Progenitor cell of endocrine pancreas (in vitro differentiated cells): ENCODE measurements at regions not wholly inside any gene's neighbourhood (a gene's known extent, or its start where the extent isn't known, plus 50 kb on each side); places are given as distances from the start of the nearest gene placed in this dataset.
"Not testable (repeated sequence)": the region's sequence is repeated elsewhere in the genome, so short reads cannot be mapped to it uniquely, and the experiment has no call there.

Source experiments
- DNase-seq: peaks from one replicate; pipeline ENCODE4 v3.0.0; 2021; ENCODE audit warnings: low spot score; ENCODE audit not compliant: unreplicated experiment
- H3K27ac Mint-ChIP-seq: 2 replicates; pipeline ENCODE4 v1.8.0; 2021; ENCODE audit warnings: mild to moderate bottlenecking, moderate library complexity, mixed read lengths
- H3K27me3 Mint-ChIP-seq: 2 replicates; pipeline ENCODE4 v1.8.0; 2021; ENCODE audit warnings: mixed read lengths
- H3K36me3 Mint-ChIP-seq: 2 replicates; pipeline ENCODE4 v1.8.0; 2022; ENCODE audit warnings: mixed read lengths; ENCODE audit not compliant: insufficient read depth
- H3K4me1 Mint-ChIP-seq: 2 replicates; pipeline ENCODE4 v1.8.0; 2021; ENCODE audit warnings: low read depth, mixed read lengths
- H3K4me3 Mint-ChIP-seq: 2 replicates; pipeline ENCODE4 v1.8.0; 2021; ENCODE audit warnings: low read depth, mild to moderate bottlenecking, moderate library complexity, mixed read lengths
- H3K9me3 Mint-ChIP-seq: 2 replicates; pipeline ENCODE4 v1.8.0; 2021; ENCODE audit warnings: low read depth, mixed read lengths
- CTCF ChIP-seq: fragments of 200-600 bp; sonication (generic); IDR thresholded peaks from one replicate; pipeline ENCODE4 v1.5.0; 2021; ENCODE audit warnings: antibody characterized with exemption, mild to moderate bottlenecking; ENCODE audit not compliant: unreplicated experiment

GRCh38 chr18:25531207-25531606 is 179.2 kb upstream of the ZNF521 start:
- peaks cover 9% of the 10 kb centered on the region for H3K4me1 Mint-ChIP-seq
- H3K4me3 Mint-ChIP-seq = no peak overlapping the region
- peaks cover 7% of the 10 kb centered on the region for H3K27me3 Mint-ChIP-seq
- H3K36me3 Mint-ChIP-seq = peaks cover 2% of the 10 kb centered on the region
- TF ChIP-seq CTCF = no peak
- no peak overlapping the region for H3K27ac Mint-ChIP-seq
- DNase-seq = no peak
- peaks cover 17% of the 10 kb centered on the region for H3K9me3 Mint-ChIP-seq

GRCh38 chr18:25525789-25526188 is 173.8 kb upstream of the ZNF521 start:
- H3K27me3 Mint-ChIP-seq, H3K9me3 Mint-ChIP-seq, H3K36me3 Mint-ChIP-seq, DNase-seq, H3K4me1 Mint-ChIP-seq, H3K4me3 Mint-ChIP-seq, H3K27ac Mint-ChIP-seq: not testable (repeated sequence)

- Mint-ChIP-seq H3K9me3 (peaks cover 2% of the 10 kb centered on the region), H3K4me3 (no peak overlapping the region), H3K4me1 (peaks cover 26% of the 10 kb centered on the region), H3K27me3 (no peaks in the 10 kb centered on the region), H3K27ac (no peak overlapping the region), H3K36me3 (no peaks in the 10 kb centered on the region)
- no peak for DNase-seq
- TF ChIP-seq CTCF = no peak
Measured at GRCh38 chr18:25518716-25519053, 166.7 kb upstream of the ZNF521 start.

GRCh38 chr18:25517881-25518715 is 166.1 kb upstream of the ZNF521 start:
- TF ChIP-seq CTCF = no peak
- Mint-ChIP-seq H3K36me3 (no peaks in the 10 kb centered on the region), H3K9me3 (peaks cover 3% of the 10 kb centered on the region), H3K27me3 (no peaks in the 10 kb centered on the region), H3K4me3 (no peak overlapping the region), H3K27ac (peak overlapping the region; percentile 4), H3K4me1 (peaks cover 26% of the 10 kb centered on the region)
- no peak for DNase-seq

- Mint-ChIP-seq H3K4me1 (peaks cover 26% of the 10 kb centered on the region), H3K27ac (peak overlapping the region; percentile 80), H3K4me3 (no peak overlapping the region), H3K27me3 (no peaks in the 10 kb centered on the region), H3K36me3 (no peaks in the 10 kb centered on the region), H3K9me3 (peaks cover 3% of the 10 kb centered on the region)
- no peak for TF ChIP-seq CTCF
- no peak for DNase-seq
Measured at GRCh38 chr18:25516747-25517498, 165.0 kb upstream of the ZNF521 start.

GRCh38 chr18:25516121-25516520 is 164.2 kb upstream of the ZNF521 start:
- H3K9me3 Mint-ChIP-seq = peaks cover 3% of the 10 kb centered on the region
- H3K27ac Mint-ChIP-seq = no peak overlapping the region
- no peaks in the 10 kb centered on the region for H3K36me3 Mint-ChIP-seq
- DNase-seq = no peak
- H3K4me1 Mint-ChIP-seq = peaks cover 26% of the 10 kb centered on the region
- no peak overlapping the region for H3K4me3 Mint-ChIP-seq
- no peaks in the 10 kb centered on the region for H3K27me3 Mint-ChIP-seq
- no peak for TF ChIP-seq CTCF
